ENCODE measurements at regions not wholly inside any gene's neighbourhood (a gene's known extent, or its start where the extent isn't known, plus 50 kb on each side); places are given as distances from the start of the nearest gene placed in this dataset.
"Not testable (repeated sequence)": the region's sequence is repeated elsewhere in the genome, so short reads cannot be mapped to it uniquely, and the experiment has no call there.

- no peak overlapping the region for H3K27ac ChIP-seq (ENCODE audit: low read depth, low read length)
- ChIA-PET CTCF (interaction anchor here (0.6 to 1.0 kb wide), 3 partner anchors 271 to 843 kb away, joined by 3 to 8 read pairs (median 4); no protein-coding TSS in a partner anchor), POLR2A (no interaction called here)
- DNase-seq (ENCODE audit: low read depth, low spot score): no peak
- no peaks in the 10 kb centered on the region for H3K9me3 ChIP-seq (ENCODE audit: control insufficient read depth, insufficient read depth, low read length)
- TF ChIP-seq CTCF (IDR thresholded peaks at IDR 0.05; ENCODE audit: low read depth, low read length): no peak
- no peak overlapping the region for H3K4me3 ChIP-seq (ENCODE audit: low read depth, low read length)
- H3K27me3 ChIP-seq (ENCODE audit: control insufficient read depth, insufficient read depth, low read length): no peaks in the 10 kb centered on the region
These were observed 926.6 kb downstream of the LTN1 start for GRCh38 chr21:28066076-28066475.

GRCh38 chr21:28063241-28064216 lies 929.1 kb downstream of the LTN1 start:
- ChIA-PET CTCF (interaction anchor here (0.7 kb wide), 1 partner anchor 682 kb away, joined by 5 read pairs; no protein-coding TSS in a partner anchor), POLR2A (no interaction called here)
- Histone ChIP-seq H3K27me3 (ENCODE audit: control insufficient read depth, insufficient read depth, low read length) (no peaks in the 10 kb centered on the region), H3K9me3 (ENCODE audit: control insufficient read depth, insufficient read depth, low read length) (peaks cover 5% of the 10 kb centered on the region; the same call in 1 of the 2 replicates), H3K4me3 (ENCODE audit: low read depth, low read length) (no peak overlapping the region), H3K27ac (ENCODE audit: low read depth, low read length) (no peak overlapping the region)
- no peak for DNase-seq (ENCODE audit: low read depth, low spot score)
- TF ChIP-seq CTCF (IDR thresholded peaks at IDR 0.05; ENCODE audit: low read depth, low read length): no peak

GRCh38 chr21:28052956-28053355 lies 939.7 kb downstream of the LTN1 start:
- POLR2A ChIA-PET; H3K27ac ChIP-seq (ENCODE audit: low read depth, low read length); DNase-seq (ENCODE audit: low read depth, low spot score); H3K4me3 ChIP-seq (ENCODE audit: low read depth, low read length); H3K27me3 ChIP-seq (ENCODE audit: control insufficient read depth, insufficient read depth, low read length); H3K9me3 ChIP-seq (ENCODE audit: control insufficient read depth, insufficient read depth, low read length): not testable (repeated sequence)
- CTCF ChIA-PET: interaction anchor here (1.0 to 1.1 kb wide), 2 partner anchors 352 to 1202 kb away, joined by 4 to 5 read pairs; no protein-coding TSS in a partner anchor

GRCh38 chr21:28051649-28052048 lies 941.0 kb downstream of the LTN1 start:
- H3K27ac ChIP-seq (ENCODE audit: low read depth, low read length); H3K4me3 ChIP-seq (ENCODE audit: low read depth, low read length); H3K9me3 ChIP-seq (ENCODE audit: control insufficient read depth, insufficient read depth, low read length); POLR2A ChIA-PET; H3K27me3 ChIP-seq (ENCODE audit: control insufficient read depth, insufficient read depth, low read length): not testable (repeated sequence)
- CTCF ChIA-PET: interaction anchor here (0.9 to 1.1 kb wide), 4 partner anchors 284 to 1201 kb away, joined by 4 to 5 read pairs (median 4); no protein-coding TSS in a partner anchor
- peak; percentile 15 for DNase-seq (ENCODE audit: low read depth, low spot score)
- peak; percentile 59 for TF ChIP-seq CTCF (IDR thresholded peaks at IDR 0.05; ENCODE audit: low read depth, low read length)

GRCh38 chr21:28035692-28036091 lies 957.0 kb downstream of the LTN1 start:
- H3K27me3 ChIP-seq (ENCODE audit: control insufficient read depth, insufficient read depth, low read length); H3K9me3 ChIP-seq (ENCODE audit: control insufficient read depth, insufficient read depth, low read length); H3K27ac ChIP-seq (ENCODE audit: low read depth, low read length); CTCF ChIA-PET; DNase-seq (ENCODE audit: low read depth, low spot score); H3K4me3 ChIP-seq (ENCODE audit: low read depth, low read length): not testable (repeated sequence)
- POLR2A ChIA-PET: interaction anchor here (0.6 kb wide), 1 partner anchor 1864 kb away, joined by 3 read pairs; no protein-coding TSS in a partner anchor

GRCh38 chr21:28034916-28035315 lies 957.8 kb downstream of the LTN1 start:
- H3K27ac ChIP-seq (ENCODE audit: low read depth, low read length); CTCF ChIA-PET; DNase-seq (ENCODE audit: low read depth, low spot score); POLR2A ChIA-PET; H3K4me3 ChIP-seq (ENCODE audit: low read depth, low read length); H3K27me3 ChIP-seq (ENCODE audit: control insufficient read depth, insufficient read depth, low read length): not testable (repeated sequence)
- peaks cover 12% of the 10 kb centered on the region; the same call in 1 of the 2 replicates for H3K9me3 ChIP-seq (ENCODE audit: control insufficient read depth, insufficient read depth, low read length)

GRCh38 chr21:28034334-28034733 lies 958.3 kb downstream of the LTN1 start:
- POLR2A ChIA-PET; H3K27me3 ChIP-seq (ENCODE audit: control insufficient read depth, insufficient read depth, low read length); DNase-seq (ENCODE audit: low read depth, low spot score); H3K27ac ChIP-seq (ENCODE audit: low read depth, low read length); CTCF ChIA-PET; H3K4me3 ChIP-seq (ENCODE audit: low read depth, low read length): not testable (repeated sequence)
- H3K9me3 ChIP-seq (ENCODE audit: control insufficient read depth, insufficient read depth, low read length): peaks cover 12% of the 10 kb centered on the region; the same call in 1 of the 2 replicates

- POLR2A ChIA-PET; CTCF ChIA-PET; H3K4me3 ChIP-seq (ENCODE audit: low read depth, low read length): not testable (repeated sequence)
These were observed 960.0 kb downstream of the LTN1 start for GRCh38 chr21:28032652-28033051.

GRCh38 chr21:28031066-28031465 lies 961.6 kb downstream of the LTN1 start:
- H3K27ac ChIP-seq (ENCODE audit: low read depth, low read length); H3K4me3 ChIP-seq (ENCODE audit: low read depth, low read length); POLR2A ChIA-PET; H3K27me3 ChIP-seq (ENCODE audit: control insufficient read depth, insufficient read depth, low read length); CTCF ChIA-PET; H3K9me3 ChIP-seq (ENCODE audit: control insufficient read depth, insufficient read depth, low read length); DNase-seq (ENCODE audit: low read depth, low spot score): not testable (repeated sequence)

More at GRCh38 chr21:28032652-28033051, 960.0 kb downstream of the LTN1 start:
- DNase-seq (ENCODE audit: low read depth, low spot score); H3K27me3 ChIP-seq (ENCODE audit: control insufficient read depth, insufficient read depth, low read length); H3K9me3 ChIP-seq (ENCODE audit: control insufficient read depth, insufficient read depth, low read length); H3K27ac ChIP-seq (ENCODE audit: low read depth, low read length): not testable (repeated sequence)
